Mononuclear cell (primary cell): ENCODE measurements at regions not wholly inside any gene's neighbourhood (a gene's known extent, or its start where the extent isn't known, plus 50 kb on each side); places are given as distances from the start of the nearest gene placed in this dataset.

Source experiments
- H3K27me3 ChIP-seq: 2 replicates; pipeline ENCODE4 v1.6.0; 2011; ENCODE audit warnings: low read length, control low read depth; ENCODE audit not compliant: insufficient read depth
- H3K4me1 ChIP-seq: 2 replicates; pipeline ENCODE4 v1.5.1; 2011; ENCODE audit warnings: mild to moderate bottlenecking, low read length, control low read depth; ENCODE audit not compliant: insufficient read depth
- H3K4me3 ChIP-seq: 2 replicates; pipeline ENCODE4 v1.5.1; 2011; ENCODE audit warnings: mild to moderate bottlenecking, low read length, moderate library complexity
- H3K9me3 ChIP-seq: 2 replicates; pipeline ENCODE4 v1.5.1; 2011; ENCODE audit warnings: low read depth, mild to moderate bottlenecking, control low read depth, low read length

DNA sequence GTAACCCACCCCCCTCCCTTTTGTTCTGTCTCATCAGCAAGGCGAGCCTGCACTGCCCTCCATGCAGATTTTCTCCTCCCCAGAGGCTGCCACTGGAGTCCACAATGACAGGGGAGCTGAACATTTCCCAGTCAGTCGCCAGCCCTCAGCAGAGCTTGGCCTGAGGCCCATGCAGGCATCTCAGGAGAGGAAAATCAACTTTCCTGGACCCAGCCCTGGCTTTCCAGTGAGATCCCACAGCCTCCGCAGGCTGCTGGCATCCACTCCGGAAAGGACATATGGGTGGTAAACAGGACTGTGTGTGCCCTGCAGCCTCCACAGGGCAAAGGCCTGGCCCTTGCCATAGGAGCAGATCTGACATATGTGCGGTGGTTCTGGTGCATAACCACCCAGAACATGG lies 253.8 kb downstream of the TNS1 start:
- Histone ChIP-seq H3K4me1 (no peaks in the 10 kb centered on the region), H3K9me3 (no peaks in the 10 kb centered on the region), H3K27me3 (no peaks in the 10 kb centered on the region)

DNA sequence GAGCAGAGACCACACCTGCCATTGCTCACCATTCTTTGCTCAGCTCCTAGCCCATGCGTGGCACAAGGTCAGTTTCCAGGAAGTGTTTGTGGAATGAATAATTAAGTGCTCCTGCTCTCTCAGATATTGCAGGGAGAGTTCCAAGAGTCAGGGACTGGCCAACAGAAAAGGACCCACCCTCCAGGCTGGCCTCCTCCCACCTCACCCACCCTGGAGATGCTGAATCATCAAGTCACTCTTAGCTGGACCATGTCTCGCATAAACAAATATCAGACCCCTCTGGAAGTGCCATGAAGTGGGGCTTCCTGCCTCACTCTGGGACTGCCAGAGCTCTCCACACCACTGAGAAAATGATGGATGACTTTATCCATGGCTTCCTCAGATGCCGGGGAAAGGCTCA lies 256.0 kb downstream of the TNS1 start:
- H3K27me3 ChIP-seq, result no peaks in the 10 kb centered on the region
- H3K4me1 ChIP-seq, result no peaks in the 10 kb centered on the region
- H3K4me3 ChIP-seq, result no peak overlapping the region

More for the DNA sequence above, 253.8 kb downstream of the TNS1 start:
- no peak overlapping the region for H3K4me3 ChIP-seq

DNA sequence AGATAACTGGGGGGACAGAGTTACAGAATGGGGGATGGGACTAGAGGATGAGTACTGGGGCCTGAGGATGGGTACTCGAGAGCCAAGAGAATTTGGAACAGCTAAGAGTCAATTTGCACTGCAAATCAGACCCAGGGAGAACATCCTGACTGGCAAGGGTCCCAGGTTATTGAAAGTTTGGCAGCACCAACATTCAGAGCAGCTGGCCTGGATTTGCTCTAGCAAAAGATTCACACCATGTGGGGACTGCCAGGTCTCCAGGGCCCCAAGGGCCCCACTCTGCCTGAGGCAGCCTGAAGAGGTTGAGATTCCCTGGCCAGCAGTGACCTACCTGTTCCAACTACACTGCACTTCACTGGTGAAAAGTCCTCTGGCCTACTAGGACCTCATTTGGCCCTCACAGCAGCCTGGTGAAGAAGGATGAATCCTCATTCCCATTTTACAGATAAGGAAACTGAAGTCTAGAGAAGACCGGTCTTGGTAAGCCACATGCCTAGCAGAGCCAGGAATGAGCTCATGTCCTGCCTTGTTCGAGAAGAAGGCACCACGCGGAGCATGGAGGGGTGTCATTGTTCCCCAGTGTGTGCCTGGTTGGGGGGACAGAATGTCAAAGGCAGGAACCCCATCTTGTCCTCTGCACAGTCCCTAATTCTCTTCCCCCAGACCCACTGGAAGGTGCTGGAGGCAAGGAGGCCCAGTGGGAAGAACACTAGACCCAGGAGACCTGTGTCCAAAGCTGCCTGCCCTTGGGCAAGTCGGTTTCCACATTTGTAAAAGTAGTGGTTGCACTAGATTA lies 258.6 kb downstream of the TNS1 start:
- H3K9me3 ChIP-seq, result no peaks in the 10 kb centered on the region
- H3K4me3 ChIP-seq, result no peak overlapping the region
- no peaks in the 10 kb centered on the region for H3K4me1 ChIP-seq
- H3K27me3 ChIP-seq, result no peaks in the 10 kb centered on the region

More for the DNA sequence above, 256.0 kb downstream of the TNS1 start:
- H3K9me3 ChIP-seq, result no peaks in the 10 kb centered on the region

DNA sequence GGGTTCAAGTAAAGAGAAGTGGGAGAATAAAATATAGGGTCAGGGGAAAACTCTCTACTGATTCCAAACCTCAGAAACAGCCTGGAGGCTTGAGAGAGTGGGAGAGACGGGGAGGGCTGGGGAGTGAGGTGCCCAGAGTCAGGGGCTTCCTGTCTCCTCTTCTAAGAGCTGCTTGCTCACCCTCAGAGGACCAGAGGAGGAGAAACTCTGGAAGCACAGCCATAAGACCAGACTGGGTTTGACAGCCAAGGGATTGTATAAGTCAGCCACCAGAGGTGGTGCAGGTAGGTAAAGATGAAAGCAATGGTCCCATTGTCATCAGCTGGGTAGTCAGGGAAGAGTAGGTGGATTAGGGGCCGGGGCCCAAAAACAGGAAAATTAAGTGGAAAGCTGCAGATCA lies 259.4 kb downstream of the TNS1 start:
- Histone ChIP-seq H3K9me3 (no peaks in the 10 kb centered on the region), H3K4me1 (no peaks in the 10 kb centered on the region), H3K4me3 (no peak overlapping the region), H3K27me3 (no peaks in the 10 kb centered on the region)

DNA sequence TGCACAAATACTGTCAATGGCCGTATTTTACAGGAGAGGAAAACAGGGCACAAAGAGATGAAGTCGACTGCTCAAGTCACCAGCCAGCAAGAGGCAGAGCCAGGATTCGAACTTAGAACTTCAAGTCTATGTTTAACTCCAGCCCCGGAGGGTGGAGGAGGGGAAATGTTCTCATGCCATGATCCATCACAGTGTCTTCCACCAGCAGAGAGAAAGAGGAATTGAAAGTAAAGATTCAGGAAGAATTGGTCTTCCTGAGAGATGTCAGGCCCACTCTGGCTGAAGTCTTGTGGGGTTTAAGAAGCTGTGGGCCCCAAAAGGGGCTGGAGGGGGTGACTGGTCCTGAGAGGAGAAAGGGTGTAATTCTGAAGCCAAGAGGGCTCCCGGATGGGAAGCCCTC lies 260.0 kb downstream of the TNS1 start:
- no peaks in the 10 kb centered on the region for H3K4me1 ChIP-seq
- H3K4me3 ChIP-seq, result no peak overlapping the region
- no peaks in the 10 kb centered on the region for H3K9me3 ChIP-seq
- no peaks in the 10 kb centered on the region for H3K27me3 ChIP-seq

DNA sequence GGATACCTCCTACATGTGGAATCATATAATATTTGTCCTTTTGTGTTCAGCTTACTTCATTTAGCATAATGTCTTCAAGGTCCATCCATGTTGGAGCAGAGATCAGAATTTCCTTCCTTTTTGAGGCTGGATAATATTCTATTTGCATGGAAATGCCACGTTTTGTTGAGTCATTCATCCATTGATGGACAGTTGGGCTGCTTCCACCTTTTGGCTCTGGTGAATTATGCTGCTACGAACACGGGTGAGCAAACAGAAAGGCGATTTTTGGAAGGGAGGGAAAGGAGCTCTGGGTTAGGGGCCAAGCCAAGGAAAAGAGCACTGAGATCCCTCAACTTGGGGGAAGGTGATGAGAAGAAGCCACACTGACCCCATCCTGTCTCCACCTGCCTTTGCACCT lies 260.5 kb downstream of the TNS1 start:
- H3K4me3 ChIP-seq, result no peak overlapping the region
- H3K4me1 ChIP-seq, result no peaks in the 10 kb centered on the region
- no peaks in the 10 kb centered on the region for H3K9me3 ChIP-seq
- no peaks in the 10 kb centered on the region for H3K27me3 ChIP-seq

DNA sequence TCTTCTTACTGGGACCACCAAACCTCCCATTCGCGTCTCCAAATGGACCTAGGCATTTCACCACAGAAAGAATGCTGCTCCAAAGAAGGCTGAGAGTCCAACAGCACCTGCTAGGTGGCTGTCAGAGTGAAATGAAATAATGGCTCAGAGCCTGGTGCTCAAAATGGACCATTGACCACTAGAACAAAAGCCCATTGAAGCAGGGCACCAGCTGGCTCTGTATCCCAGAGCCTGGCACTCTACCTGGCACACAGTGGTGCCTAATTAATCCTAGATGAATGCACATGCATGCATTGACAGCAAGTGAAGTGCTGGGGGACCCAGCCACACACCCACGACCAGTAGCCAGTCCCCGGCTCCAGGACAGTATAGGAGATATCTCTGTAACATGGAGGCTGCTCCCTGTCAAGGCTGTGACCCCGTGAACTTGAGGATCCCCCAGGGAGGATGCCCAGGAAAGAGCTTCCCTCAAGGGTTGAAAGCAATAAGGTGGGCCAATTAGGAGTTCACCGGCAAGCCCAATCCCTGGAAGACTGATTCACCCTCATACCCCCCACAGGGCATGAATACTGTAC lies 261.3 kb downstream of the TNS1 start:
- no peak overlapping the region for H3K4me3 ChIP-seq
- no peaks in the 10 kb centered on the region for H3K4me1 ChIP-seq
- H3K27me3 ChIP-seq, result no peaks in the 10 kb centered on the region
- no peaks in the 10 kb centered on the region for H3K9me3 ChIP-seq

DNA sequence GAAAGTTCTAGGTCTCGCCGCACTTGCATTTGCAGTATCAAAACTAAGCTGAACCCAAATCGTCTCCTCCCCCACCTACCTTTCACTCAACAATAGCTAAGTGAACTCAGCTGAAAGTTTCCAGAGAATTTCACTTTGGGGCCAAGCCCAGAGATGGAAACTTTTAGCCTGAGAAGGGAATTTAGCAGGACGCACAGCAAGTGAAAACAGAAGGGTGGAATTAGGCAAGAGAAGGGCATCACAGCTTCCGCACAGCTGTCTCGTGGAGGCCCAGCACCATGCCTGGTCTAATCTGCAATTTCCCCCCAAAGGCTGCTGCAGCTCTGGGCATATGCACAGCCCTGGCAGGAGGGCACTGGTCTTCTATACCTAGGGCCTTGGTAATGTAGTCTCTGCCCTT lies 262.0 kb downstream of the TNS1 start:
- H3K4me1 ChIP-seq, result no peaks in the 10 kb centered on the region
- H3K4me3 ChIP-seq, result no peak overlapping the region
- no peaks in the 10 kb centered on the region for H3K9me3 ChIP-seq
- no peaks in the 10 kb centered on the region for H3K27me3 ChIP-seq

DNA sequence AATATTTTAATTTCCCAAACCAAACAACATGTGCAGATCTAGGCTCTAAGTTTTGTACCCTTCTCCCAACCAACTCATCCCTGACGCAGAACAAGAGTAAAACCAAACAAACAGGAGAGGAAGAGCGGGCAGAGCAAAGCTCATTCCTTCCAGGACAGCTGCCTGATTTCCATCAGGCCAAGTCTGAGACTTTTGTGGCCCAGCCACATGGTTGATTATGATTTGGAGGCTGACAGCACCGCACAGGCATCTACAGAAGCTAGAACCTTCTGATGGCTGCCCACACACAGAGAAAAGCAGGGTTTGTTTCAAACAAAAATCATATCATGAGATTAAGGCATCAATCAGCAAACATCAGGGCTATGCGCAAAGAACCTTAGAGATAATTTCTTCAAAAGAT lies 262.6 kb downstream of the TNS1 start:
- Histone ChIP-seq H3K4me3 (no peak overlapping the region), H3K9me3 (no peaks in the 10 kb centered on the region)

DNA sequence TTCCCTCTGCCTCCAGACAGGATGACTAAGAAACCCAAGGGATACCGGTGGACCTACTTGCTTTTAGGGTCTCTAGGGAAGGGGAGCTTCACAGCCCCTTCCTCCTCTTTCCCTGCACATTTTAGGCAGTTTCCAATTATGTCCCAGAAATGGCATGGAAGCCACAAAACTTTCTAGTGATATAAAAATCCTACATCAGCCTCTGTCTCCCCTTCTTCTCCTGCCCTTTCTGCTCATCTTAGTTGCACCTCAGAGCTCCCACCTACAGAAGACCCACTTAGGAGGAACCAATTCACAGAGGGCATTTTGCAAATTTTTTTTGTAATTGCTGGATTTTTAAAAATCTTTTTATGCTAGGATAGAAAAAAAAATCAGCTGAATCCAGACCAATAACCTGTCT lies 263.1 kb downstream of the TNS1 start:
- Histone ChIP-seq H3K27me3 (no peaks in the 10 kb centered on the region), H3K4me1 (no peaks in the 10 kb centered on the region), H3K4me3 (no peak overlapping the region), H3K9me3 (no peaks in the 10 kb centered on the region)

More for the DNA sequence above, 262.6 kb downstream of the TNS1 start:
- Histone ChIP-seq H3K4me1 (no peaks in the 10 kb centered on the region), H3K27me3 (no peaks in the 10 kb centered on the region)

DNA sequence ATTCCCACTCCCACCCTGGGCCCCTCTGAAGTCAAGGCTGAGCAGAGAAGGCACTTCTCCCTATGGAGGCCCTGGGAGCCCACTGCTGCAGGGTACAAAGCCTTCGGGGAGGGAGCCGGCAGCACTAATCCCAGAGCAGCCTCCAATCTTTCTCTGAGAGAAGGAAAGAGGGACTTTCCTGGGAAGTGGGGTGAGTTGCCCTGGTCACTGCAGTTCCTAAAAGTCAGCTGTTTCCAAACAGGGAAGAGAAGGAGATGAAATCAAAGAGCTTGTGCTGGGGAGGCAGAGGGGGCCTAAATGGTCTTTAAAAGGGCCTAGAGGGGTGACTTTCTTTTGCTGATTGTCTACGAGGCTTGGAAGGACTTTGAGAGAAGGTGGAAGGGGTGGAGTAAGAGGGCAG lies 264.7 kb downstream of the TNS1 start:
- Histone ChIP-seq H3K27me3 (no peaks in the 10 kb centered on the region), H3K4me3 (no peak overlapping the region), H3K9me3 (no peaks in the 10 kb centered on the region)

DNA sequence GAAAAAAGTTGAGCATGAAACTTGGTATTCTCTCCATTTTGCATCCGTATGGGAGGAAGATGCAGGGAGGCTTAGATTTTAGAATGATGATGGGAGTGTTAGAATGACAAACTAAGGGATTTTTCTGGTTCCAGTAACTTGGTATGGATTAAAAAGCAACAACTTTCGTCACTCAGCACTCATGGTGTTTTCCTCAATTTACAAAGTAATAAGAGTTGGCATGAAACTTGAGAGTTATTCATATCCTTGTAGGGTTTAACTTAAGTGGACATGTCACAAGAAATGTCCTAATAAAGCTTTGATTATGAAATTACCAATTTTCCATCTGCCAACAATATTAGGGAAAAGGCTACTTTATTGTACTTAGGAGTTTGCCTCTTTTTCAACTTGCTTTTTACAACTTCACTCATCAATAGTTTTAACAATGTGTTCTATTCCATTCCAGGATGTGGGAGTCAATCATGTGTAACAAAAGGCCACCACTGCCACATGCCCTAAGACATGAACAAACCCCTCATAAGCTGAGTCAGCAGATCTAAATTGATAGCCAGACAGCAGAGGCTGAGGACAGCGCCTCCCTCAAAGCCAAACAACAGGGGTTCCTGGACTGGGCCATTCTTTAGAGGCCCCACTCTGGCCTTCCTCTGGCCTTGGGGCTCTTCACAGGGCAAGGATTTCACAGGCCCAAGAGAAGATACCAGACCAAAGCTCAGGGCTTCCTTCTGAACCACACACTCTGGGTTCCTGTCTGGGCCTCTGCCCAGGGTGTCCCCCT lies 265.8 kb downstream of the TNS1 start:
- no peaks in the 10 kb centered on the region for H3K9me3 ChIP-seq
- no peak overlapping the region for H3K4me3 ChIP-seq
- no peaks in the 10 kb centered on the region for H3K27me3 ChIP-seq
- H3K4me1 ChIP-seq, result no peaks in the 10 kb centered on the region

More for the DNA sequence above, 264.7 kb downstream of the TNS1 start:
- H3K4me1 ChIP-seq, result no peaks in the 10 kb centered on the region

DNA sequence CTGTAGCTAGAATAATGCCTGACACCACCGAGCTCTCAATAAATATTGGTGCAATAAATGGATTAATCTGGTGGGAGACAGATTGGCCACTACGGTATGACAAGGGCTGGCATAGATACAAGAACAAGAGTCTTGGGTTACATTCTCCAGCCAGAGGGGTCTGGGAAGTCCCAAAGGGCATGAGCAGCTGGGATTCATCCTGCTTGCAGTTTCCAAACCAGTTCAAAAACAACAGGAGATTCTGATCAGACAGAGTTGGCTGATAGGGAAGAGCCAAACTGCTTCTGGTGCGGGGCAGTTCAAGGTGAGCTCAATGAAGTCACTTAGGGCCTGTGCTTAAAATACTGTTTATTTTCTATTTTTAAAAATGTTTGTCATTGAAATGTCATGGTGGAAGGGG lies 266.9 kb downstream of the TNS1 start:
- Histone ChIP-seq H3K4me3 (no peak overlapping the region), H3K27me3 (no peaks in the 10 kb centered on the region), H3K4me1 (no peaks in the 10 kb centered on the region), H3K9me3 (no peaks in the 10 kb centered on the region)

DNA sequence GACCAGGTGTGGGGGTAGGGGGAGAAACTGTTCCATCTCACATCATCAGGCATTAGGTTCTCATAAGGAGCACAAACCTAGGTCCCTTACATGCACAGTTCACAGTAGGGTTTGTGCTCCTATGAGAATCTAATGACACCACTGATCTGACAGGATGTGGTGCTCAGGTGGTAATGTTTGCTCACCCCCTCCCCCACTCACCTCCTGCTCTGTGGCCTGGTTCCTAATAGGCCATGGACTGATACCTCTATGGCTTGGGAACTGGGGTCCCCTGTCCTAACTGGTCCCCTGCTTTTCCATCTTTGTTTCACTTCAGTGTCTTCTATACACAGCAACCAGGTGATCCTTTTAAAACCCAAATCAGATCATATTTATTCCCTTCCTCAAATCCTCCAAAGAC lies 267.8 kb downstream of the TNS1 start:
- Histone ChIP-seq H3K4me3 (no peak overlapping the region), H3K9me3 (no peaks in the 10 kb centered on the region), H3K4me1 (no peaks in the 10 kb centered on the region)

DNA sequence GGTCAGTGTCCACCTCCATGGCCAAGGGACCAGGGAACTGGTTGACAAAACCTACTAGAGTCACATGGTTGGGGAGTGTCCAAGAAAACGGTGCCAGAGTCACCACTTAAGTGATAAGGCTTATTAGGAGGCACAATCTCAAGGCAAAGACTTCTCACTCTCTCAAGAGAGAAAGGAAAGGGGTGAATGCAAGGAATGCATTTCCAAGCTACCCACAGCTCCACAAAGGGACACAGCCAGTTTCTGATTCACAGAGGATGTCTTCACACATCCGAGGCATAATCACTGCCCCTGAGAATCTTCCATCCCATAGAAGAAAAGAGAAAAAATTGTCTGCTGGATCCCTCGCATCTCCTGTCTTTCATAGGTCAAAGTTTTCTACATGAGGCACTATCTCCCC lies 269.3 kb downstream of the TNS1 start:
- Histone ChIP-seq H3K4me1 (no peaks in the 10 kb centered on the region), H3K9me3 (no peaks in the 10 kb centered on the region), H3K27me3 (no peaks in the 10 kb centered on the region), H3K4me3 (no peak overlapping the region)

More for the DNA sequence above, 267.8 kb downstream of the TNS1 start:
- H3K27me3 ChIP-seq, result no peaks in the 10 kb centered on the region
